Activated CD8-positive, alpha-beta T cell treated with anti-CD3 and anti-CD28 coated beads for 36 hours (primary cell): ENCODE measurements at regions not wholly inside any gene's neighbourhood (a gene's known extent, or its start where the extent isn't known, plus 50 kb on each side); places are given as distances from the start of the nearest gene placed in this dataset.

Experiments
- ATAC-seq: fragments of 200-7000 bp; cut with Tn5 transposase; one replicate; pipeline ENCODE4 v1.10.0; 2021; ENCODE audit warnings: mild to moderate bottlenecking, moderate library complexity
- CTCF ChIA-PET: fragments of 350-600 bp; sonication (Branson Sonifier 250); formaldehyde crosslinking; loops from one replicate; lab custom pipeline; 2021; ENCODE audit warnings: antibody characterized with exemption; lab: Charles Lee
- POLR2A ChIA-PET: fragments of 350-600 bp; sonication (Branson Sonifier 250); formaldehyde crosslinking; loops from one replicate; lab custom pipeline; 2021; ENCODE audit warnings: antibody characterized with exemption; lab: Charles Lee
- DNase-seq: peaks from one replicate; pipeline ENCODE4 v3.0.0-alpha.2; 2020
- H3K27ac Mint-ChIP-seq: one replicate; pipeline ENCODE4 v1.8.0; 2021; ENCODE audit warnings: mild to moderate bottlenecking, mixed read lengths
- H3K27me3 Mint-ChIP-seq: one replicate; pipeline ENCODE4 v1.8.0; 2021; ENCODE audit warnings: mixed read lengths
- H3K36me3 Mint-ChIP-seq: one replicate; pipeline ENCODE4 v1.8.0; 2021; ENCODE audit warnings: low read depth, mixed read lengths
- H3K4me1 Mint-ChIP-seq: one replicate; pipeline ENCODE4 v1.8.0; 2021; ENCODE audit warnings: low read depth, mixed read lengths
- H3K4me3 Mint-ChIP-seq: one replicate; pipeline ENCODE4 v1.8.0; 2021; ENCODE audit warnings: mild to moderate bottlenecking, moderate library complexity, mixed read lengths
- H3K9me3 Mint-ChIP-seq: one replicate; pipeline ENCODE4 v1.8.0; 2021; ENCODE audit warnings: mixed read lengths
- intact Hi-C: fragments of 100-400 bp; cut with micrococcal nuclease; formaldehyde crosslinking; loops from one replicate; pipeline ENCODE4 v1.10.0; 2022
- TF ChIP-seq, protein P1 (sequence below): fragments of 200-600 bp; IDR thresholded peaks from one replicate; pipeline ENCODE4 v1.8.0; 2022; ENCODE audit warnings: antibody characterized with exemption, mild to moderate bottlenecking

DNA sequence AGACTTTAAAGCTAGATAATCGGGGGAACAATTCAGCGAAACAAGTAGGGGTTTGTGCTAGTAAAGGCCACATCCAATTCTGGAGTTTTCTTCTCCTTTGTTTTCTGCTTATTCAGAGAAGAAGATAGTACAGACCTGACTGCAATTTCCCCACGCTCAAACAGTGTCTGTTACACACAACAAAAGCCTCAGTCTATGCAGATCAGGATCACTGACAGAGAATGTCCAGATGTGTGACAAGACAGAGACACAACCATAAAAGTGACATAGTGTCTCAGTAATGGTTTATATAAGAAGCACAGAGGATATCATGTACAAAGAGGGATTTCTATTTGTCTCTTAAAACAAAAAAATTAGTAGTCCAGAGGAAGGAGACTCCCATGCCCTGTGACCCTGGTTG, 70.7 kb upstream of the GTF3A start:
- H3K9me3 Mint-ChIP-seq, result no peaks in the 10 kb centered on the region
- CTCF ChIA-PET, result interaction anchor here (1.5 to 4.4 kb wide), 5 partner anchors 8 to 477 kb away, joined by 3 to 24 read pairs (median 5); no protein-coding TSS in a partner anchor
- DNase-seq (no peak), ATAC-seq (no peak)
- H3K27me3 Mint-ChIP-seq, result no peaks in the 10 kb centered on the region
- TF ChIP-seq, protein P1, sequence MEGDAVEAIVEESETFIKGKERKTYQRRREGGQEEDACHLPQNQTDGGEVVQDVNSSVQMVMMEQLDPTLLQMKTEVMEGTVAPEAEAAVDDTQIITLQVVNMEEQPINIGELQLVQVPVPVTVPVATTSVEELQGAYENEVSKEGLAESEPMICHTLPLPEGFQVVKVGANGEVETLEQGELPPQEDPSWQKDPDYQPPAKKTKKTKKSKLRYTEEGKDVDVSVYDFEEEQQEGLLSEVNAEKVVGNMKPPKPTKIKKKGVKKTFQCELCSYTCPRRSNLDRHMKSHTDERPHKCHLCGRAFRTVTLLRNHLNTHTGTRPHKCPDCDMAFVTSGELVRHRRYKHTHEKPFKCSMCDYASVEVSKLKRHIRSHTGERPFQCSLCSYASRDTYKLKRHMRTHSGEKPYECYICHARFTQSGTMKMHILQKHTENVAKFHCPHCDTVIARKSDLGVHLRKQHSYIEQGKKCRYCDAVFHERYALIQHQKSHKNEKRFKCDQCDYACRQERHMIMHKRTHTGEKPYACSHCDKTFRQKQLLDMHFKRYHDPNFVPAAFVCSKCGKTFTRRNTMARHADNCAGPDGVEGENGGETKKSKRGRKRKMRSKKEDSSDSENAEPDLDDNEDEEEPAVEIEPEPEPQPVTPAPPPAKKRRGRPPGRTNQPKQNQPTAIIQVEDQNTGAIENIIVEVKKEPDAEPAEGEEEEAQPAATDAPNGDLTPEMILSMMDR, result no peak
- intact Hi-C loops, result no loop called here
- no peaks in the 10 kb centered on the region for H3K36me3 Mint-ChIP-seq
- no peak overlapping the region for H3K4me3 Mint-ChIP-seq
- peaks cover 10% of the 10 kb centered on the region for H3K4me1 Mint-ChIP-seq
- POLR2A ChIA-PET, result interaction anchor here (0.8 kb wide), 1 partner anchor 67 kb away, joined by 3 read pairs; no protein-coding TSS in a partner anchor
- H3K27ac Mint-ChIP-seq, result no peak overlapping the region

DNA sequence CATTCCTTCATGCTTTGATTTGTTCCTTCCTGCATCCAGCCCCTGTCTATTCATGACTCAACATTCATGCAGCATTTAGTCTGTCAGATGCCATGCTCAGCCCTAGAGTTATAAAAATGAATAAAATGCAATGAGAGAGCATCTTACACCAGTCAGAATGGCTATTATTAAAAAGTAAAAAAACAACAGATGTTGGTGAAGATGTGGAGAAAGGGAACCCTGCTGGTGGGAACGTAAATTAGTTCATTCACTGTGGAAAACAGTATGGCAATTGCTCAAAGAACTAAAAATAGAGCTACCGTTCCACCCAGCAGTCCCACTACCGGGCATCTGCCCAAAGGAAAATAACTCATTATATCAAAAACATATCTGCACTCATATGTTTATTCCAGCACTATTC, 70.0 kb upstream of the GTF3A start:
- no peak for ATAC-seq

DNA sequence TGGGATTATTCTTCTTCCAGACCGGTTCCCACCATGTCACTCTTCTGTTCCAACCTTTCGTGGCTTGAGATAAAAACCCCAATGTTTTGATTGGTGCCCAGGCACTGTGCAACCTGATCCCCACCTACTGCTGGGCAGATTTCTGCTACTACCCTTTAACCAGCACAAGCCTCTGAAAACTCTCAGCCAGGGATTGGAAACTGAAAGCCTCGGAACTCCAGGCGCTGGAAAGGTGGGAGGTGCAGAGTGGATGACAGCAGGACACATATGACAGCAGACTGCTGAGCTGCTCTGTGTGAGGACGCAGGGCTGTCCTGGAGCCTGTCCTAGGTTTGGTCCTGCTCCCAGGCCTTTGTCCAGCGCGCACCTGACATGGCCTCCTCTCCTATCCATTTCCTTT, 68.5 kb upstream of the GTF3A start:
- POLR2A ChIA-PET, result no interaction called here
- TF ChIP-seq, protein P1, result no peak
- ATAC-seq (no peak), DNase-seq (no peak)
- Mint-ChIP-seq H3K36me3 (no peaks in the 10 kb centered on the region), H3K4me1 (peaks cover 10% of the 10 kb centered on the region), H3K27me3 (peaks cover 5% of the 10 kb centered on the region), H3K9me3 (no peaks in the 10 kb centered on the region), H3K27ac (no peak overlapping the region), H3K4me3 (no peak overlapping the region)
- intact Hi-C loops, result no loop called here
- CTCF ChIA-PET, result interaction anchor here (1.3 to 4.4 kb wide), 5 partner anchors 16 to 409 kb away, joined by 3 to 24 read pairs (median 4); no protein-coding TSS in a partner anchor

More for the DNA sequence above, 70.0 kb upstream of the GTF3A start:
- intact Hi-C loops, result no loop called here
- ChIA-PET POLR2A (no interaction called here), CTCF (interaction anchor here (0.9 to 4.4 kb wide), 4 partner anchors 8 to 382 kb away, joined by 3 to 24 read pairs (median 14); no protein-coding TSS in a partner anchor)
- Mint-ChIP-seq H3K27ac (no peak overlapping the region), H3K36me3 (no peaks in the 10 kb centered on the region), H3K4me3 (no peak overlapping the region), H3K4me1 (peaks cover 10% of the 10 kb centered on the region), H3K9me3 (no peaks in the 10 kb centered on the region), H3K27me3 (no peaks in the 10 kb centered on the region)
- no peak for DNase-seq
- TF ChIP-seq, protein P1, result no peak

DNA sequence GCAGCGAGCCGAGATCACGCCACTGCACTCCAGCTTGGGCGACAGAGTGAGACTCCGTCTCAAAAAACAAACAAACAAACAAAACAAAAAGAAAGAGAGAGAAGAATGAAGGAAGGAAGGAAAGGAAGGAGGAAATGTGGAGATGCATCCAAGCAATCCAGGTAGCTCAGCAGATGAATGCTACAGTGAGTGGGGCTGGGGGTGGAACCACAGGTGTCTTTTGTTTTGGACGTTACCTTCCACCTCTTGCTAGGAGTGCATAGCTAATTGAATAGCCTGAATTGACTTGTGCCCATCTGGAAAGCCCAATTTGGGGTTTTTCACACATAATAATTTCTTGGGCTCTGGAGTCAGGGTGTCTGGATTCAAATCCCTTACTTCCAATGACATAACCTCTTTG, 66.0 kb upstream of the GTF3A start:
- Mint-ChIP-seq H3K27me3 (peaks cover 5% of the 10 kb centered on the region), H3K36me3 (no peaks in the 10 kb centered on the region), H3K27ac (no peak overlapping the region), H3K9me3 (no peaks in the 10 kb centered on the region), H3K4me1 (peaks cover 9% of the 10 kb centered on the region), H3K4me3 (no peak overlapping the region)
- ChIA-PET POLR2A (interaction anchor here (0.7 to 1.4 kb wide), 2 partner anchors 47 to 373 kb away, joined by 3 to 5 read pairs; no protein-coding TSS in a partner anchor), CTCF (interaction anchor here (0.7 to 6.5 kb wide), 25 partner anchors 8 to 621 kb away, joined by 3 to 151 read pairs (median 5); partner anchors contain the start of gene RASL11A)
- ATAC-seq (no peak), DNase-seq (no peak)
- TF ChIP-seq, protein P1, result no peak
- intact Hi-C loops, result no loop called here

DNA sequence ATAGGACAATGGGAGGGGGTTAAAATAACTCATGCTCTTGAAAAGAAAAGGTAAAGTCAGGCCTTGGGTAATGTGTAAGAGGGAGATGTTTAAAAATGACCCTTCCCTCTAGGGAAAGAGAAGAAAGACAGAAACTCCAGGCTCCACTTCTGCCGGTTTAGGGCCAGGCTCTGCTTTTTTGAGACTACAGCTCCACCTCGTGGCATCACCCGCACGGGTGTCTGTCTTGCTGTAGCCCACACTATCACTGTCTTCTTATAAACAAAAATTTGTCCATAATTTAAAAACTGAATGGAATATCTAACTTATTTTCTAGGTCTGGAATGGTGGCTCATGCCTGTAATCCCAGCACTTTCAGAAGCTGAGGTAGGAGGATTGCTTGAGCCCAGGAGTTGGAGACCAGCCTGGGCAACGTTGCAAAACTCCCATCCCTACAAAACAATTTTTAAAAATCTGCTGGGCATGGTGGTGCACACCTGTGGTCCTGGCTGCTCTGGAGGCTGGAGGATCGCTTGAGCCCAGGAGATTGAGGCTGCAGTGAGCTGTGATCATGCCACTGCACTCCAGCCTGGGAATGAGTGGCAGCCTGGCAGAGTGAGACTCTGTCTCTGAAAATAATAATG, 65.1 kb upstream of the GTF3A start:
- Mint-ChIP-seq H3K27me3 (peaks cover 5% of the 10 kb centered on the region), H3K36me3 (no peaks in the 10 kb centered on the region), H3K27ac (no peak overlapping the region), H3K4me3 (no peak overlapping the region), H3K4me1 (peaks cover 4% of the 10 kb centered on the region), H3K9me3 (no peaks in the 10 kb centered on the region)
- ChIA-PET CTCF (interaction anchor here (0.7 to 6.5 kb wide), 30 partner anchors 9 to 620 kb away, joined by 3 to 151 read pairs (median 4); partner anchors contain the start of gene RASL11A), POLR2A (interaction anchor here (0.7 to 1.4 kb wide), 2 partner anchors 48 to 374 kb away, joined by 3 to 5 read pairs; no protein-coding TSS in a partner anchor)
- DNase-seq, result peak; percentile 80
- peak; percentile 48 for ATAC-seq
- TF ChIP-seq, protein P1, result peak; percentile 83
- intact Hi-C loops, result loop anchor here (1.0 kb wide), 1 partner anchor 374 kb away; no protein-coding TSS in a partner anchor
